ENCODE measurements at regions not wholly inside any gene's neighbourhood (a gene's known extent, or its start where the extent isn't known, plus 50 kb on each side); places are given as distances from the start of the nearest gene placed in this dataset.

DNA sequence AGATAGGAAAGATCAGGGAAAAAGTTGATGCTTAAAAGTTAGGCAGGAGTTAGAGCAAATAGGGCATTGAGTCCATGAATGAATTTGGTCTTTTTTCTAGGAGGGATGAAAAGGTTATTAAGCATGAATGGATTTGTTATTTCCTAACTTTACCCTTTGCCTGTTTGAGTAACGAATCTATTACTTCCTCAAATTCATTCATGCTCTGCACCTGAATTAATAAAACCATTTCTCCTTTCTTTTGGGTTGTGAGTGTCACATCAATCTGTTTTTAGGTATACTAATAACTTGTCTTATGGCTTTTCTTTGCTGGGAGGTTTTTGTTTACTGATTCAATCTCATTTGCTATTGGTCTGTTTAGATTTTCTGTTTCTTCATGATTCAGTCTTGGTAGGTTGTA, 1217.7 kb upstream of the CELF2 start:
- H2AFZ ChIP-seq (ENCODE audit: low read depth, low read length, severe bottlenecking), result no peak overlapping the region
- TF ChIP-seq EZH2phosphoT487 (conservative IDR thresholded peaks at IDR 0.05; ENCODE audit: low read length) (no peak), CTCF (IDR thresholded peaks at IDR 0.05; ENCODE audit: insufficient read depth, low read length, poor library complexity, severe bottlenecking) (no peak)
- H3K9ac ChIP-seq (ENCODE audit: low read length), result no peak overlapping the region

GRCh38 chr10:9800571-9800970, 1217.1 kb upstream of the CELF2 start:
- Histone ChIP-seq H3K9me3 (ENCODE audit: insufficient read depth, low read length) (no peaks in the 10 kb centered on the region), H3K4me3 (ENCODE audit: insufficient read depth, low read length, poor library complexity, severe bottlenecking) (no peak overlapping the region), H2AFZ (ENCODE audit: low read depth, low read length, severe bottlenecking) (no peak overlapping the region), H3K4me2 (ENCODE audit: low read depth, low read length, poor library complexity, severe bottlenecking) (no peak overlapping the region), H3F3A (ENCODE audit: insufficient read depth) (no peaks in the 10 kb centered on the region), H3K36me3 (ENCODE audit: low read length) (no peaks in the 10 kb centered on the region), H3K27me3 (ENCODE audit: low read length) (no peaks in the 10 kb centered on the region), H3K9me2 (replicated peaks; ENCODE audit: insufficient read depth, low read length) (no peaks in the 10 kb centered on the region), H3K79me2 (ENCODE audit: insufficient read depth, low read length) (no peaks in the 10 kb centered on the region), H3K27ac (ENCODE audit: low read depth, low read length) (no peak overlapping the region), H3K9ac (ENCODE audit: low read length) (no peak overlapping the region), H4K20me1 (ENCODE audit: low read depth, low read length) (no peaks in the 10 kb centered on the region)
- TF ChIP-seq EZH2phosphoT487 (conservative IDR thresholded peaks at IDR 0.05; ENCODE audit: low read length) (no peak), CTCF (IDR thresholded peaks at IDR 0.05; ENCODE audit: insufficient read depth, low read length, poor library complexity, severe bottlenecking) (no peak)

More for the DNA sequence above, 1217.7 kb upstream of the CELF2 start:
- H3K27ac ChIP-seq (ENCODE audit: low read depth, low read length), result no peak overlapping the region
- H3K9me2 ChIP-seq (replicated peaks; ENCODE audit: insufficient read depth, low read length), result no peaks in the 10 kb centered on the region
- H3F3A ChIP-seq (ENCODE audit: insufficient read depth), result no peaks in the 10 kb centered on the region
- H3K4me3 ChIP-seq (ENCODE audit: insufficient read depth, low read length, poor library complexity, severe bottlenecking), result no peak overlapping the region
- H3K36me3 ChIP-seq (ENCODE audit: low read length), result no peaks in the 10 kb centered on the region
- no peaks in the 10 kb centered on the region for H3K9me3 ChIP-seq (ENCODE audit: insufficient read depth, low read length)
- H4K20me1 ChIP-seq (ENCODE audit: low read depth, low read length), result no peaks in the 10 kb centered on the region
- no peak overlapping the region for H3K4me2 ChIP-seq (ENCODE audit: low read depth, low read length, poor library complexity, severe bottlenecking)
- no peaks in the 10 kb centered on the region for H3K27me3 ChIP-seq (ENCODE audit: low read length)
- no peaks in the 10 kb centered on the region for H3K79me2 ChIP-seq (ENCODE audit: insufficient read depth, low read length)

DNA sequence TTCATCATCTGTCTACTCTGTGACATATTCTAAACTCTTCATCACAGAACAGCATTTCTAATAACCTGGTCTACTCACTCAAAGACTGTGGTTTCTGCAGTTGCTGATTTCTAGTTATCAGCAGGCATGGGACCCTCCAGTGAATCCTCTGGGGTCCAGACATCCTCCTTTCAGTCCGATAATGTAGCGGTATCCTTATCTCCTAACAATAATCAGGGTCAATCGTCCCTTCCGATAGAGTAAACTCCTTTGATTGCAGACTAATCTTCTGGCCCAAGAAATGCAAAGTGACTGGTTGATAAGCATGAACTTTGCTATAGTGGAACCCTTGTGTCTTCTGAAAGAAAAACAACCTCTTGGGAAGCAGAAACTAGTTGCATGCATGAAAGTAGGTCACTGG, 1209.8 kb upstream of the CELF2 start:
- Histone ChIP-seq H3K9ac (ENCODE audit: low read length) (no peak overlapping the region), H2AFZ (ENCODE audit: low read depth, low read length, severe bottlenecking) (no peak overlapping the region), H3K4me2 (ENCODE audit: low read depth, low read length, poor library complexity, severe bottlenecking) (no peak overlapping the region), H3K79me2 (ENCODE audit: insufficient read depth, low read length) (no peaks in the 10 kb centered on the region), H3K36me3 (ENCODE audit: low read length) (no peaks in the 10 kb centered on the region), H3K27ac (ENCODE audit: low read depth, low read length) (no peak overlapping the region), H4K20me1 (ENCODE audit: low read depth, low read length) (no peaks in the 10 kb centered on the region), H3F3A (ENCODE audit: insufficient read depth) (no peaks in the 10 kb centered on the region), H3K9me2 (replicated peaks; ENCODE audit: insufficient read depth, low read length) (no peaks in the 10 kb centered on the region), H3K4me3 (ENCODE audit: insufficient read depth, low read length, poor library complexity, severe bottlenecking) (no peak overlapping the region), H3K27me3 (ENCODE audit: low read length) (no peaks in the 10 kb centered on the region), H3K9me3 (ENCODE audit: insufficient read depth, low read length) (no peaks in the 10 kb centered on the region)
- TF ChIP-seq EZH2phosphoT487 (conservative IDR thresholded peaks at IDR 0.05; ENCODE audit: low read length) (no peak), CTCF (IDR thresholded peaks at IDR 0.05; ENCODE audit: insufficient read depth, low read length, poor library complexity, severe bottlenecking) (no peak)
